ENCODE measurements at regions not wholly inside any gene's neighbourhood (a gene's known extent, or its start where the extent isn't known, plus 50 kb on each side); places are given as distances from the start of the nearest gene placed in this dataset.

DNA sequence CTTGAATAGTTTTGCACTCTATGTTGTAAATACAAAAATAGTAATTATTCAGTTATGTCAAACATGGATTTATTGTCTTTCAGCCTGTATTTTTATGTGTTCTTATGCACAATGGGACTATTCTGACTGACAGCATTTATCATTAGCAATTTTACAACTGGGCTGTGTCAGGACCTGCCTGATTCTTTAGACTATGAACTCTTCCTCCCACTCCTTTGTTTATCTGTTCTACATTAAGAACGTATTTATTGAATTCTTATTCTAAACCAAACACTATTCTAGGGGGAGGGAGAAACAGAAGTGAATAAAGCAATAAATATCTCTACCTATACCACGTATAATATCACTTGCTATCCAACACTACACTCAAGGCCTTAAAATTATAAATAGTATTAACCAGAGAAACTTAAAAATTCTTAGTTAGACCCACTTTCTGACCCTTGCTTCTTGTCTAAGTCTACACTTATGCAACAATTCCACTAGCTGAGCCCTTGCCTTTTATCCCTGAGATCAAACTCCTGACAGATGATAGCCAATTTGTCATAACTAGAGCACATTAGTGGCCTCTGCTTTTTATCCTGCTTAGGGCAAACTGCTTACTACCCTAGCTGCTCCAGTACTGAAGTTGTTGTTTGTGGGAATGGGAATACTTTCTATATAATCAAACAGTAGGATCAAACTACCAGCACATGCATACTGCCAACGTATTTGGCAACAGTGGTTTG lies 494.3 kb downstream of the BRINP3 start:
- TF ChIP-seq, protein P1, sequence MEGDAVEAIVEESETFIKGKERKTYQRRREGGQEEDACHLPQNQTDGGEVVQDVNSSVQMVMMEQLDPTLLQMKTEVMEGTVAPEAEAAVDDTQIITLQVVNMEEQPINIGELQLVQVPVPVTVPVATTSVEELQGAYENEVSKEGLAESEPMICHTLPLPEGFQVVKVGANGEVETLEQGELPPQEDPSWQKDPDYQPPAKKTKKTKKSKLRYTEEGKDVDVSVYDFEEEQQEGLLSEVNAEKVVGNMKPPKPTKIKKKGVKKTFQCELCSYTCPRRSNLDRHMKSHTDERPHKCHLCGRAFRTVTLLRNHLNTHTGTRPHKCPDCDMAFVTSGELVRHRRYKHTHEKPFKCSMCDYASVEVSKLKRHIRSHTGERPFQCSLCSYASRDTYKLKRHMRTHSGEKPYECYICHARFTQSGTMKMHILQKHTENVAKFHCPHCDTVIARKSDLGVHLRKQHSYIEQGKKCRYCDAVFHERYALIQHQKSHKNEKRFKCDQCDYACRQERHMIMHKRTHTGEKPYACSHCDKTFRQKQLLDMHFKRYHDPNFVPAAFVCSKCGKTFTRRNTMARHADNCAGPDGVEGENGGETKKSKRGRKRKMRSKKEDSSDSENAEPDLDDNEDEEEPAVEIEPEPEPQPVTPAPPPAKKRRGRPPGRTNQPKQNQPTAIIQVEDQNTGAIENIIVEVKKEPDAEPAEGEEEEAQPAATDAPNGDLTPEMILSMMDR (IDR thresholded peaks at IDR 0.05; ENCODE audit: borderline replicate concordance, extremely low read depth, insufficient read depth) = no peak
- H3K9me3 ChIP-seq (ENCODE audit: control insufficient read depth in 2 of 3, insufficient read depth in 1 of 3, low read length in 3 of 3) = peaks cover 0 to 3% (median 0%) of the 10 kb centered on the region in 3 donors
- no peak overlapping the region for H3K4me3 ChIP-seq (ENCODE audit: low read length in 3 of 3)
- intact Hi-C loops (cut with DNase I) = no loop called here
- H3K9ac ChIP-seq (ENCODE audit: low read length in 3 of 3) = no peak overlapping the region
- no peaks in the 10 kb centered on the region for H3K36me3 ChIP-seq (ENCODE audit: control insufficient read depth in 2 of 3, insufficient read depth in 3 of 3, low read length in 3 of 3)
- FAIRE-seq (no peak), DNase-seq (no peak)
- no peaks in the 10 kb centered on the region for H3K27me3 ChIP-seq (ENCODE audit: control insufficient read depth, insufficient read depth, low read length)
- H3K27ac ChIP-seq (ENCODE audit: low read depth in 2 of 2, low read length in 2 of 2) = no peak overlapping the region
- H3K4me1 ChIP-seq (ENCODE audit: control insufficient read depth in 2 of 3, insufficient read depth in 2 of 3, low read depth in 1 of 3, low read length in 3 of 3) = no peaks in the 10 kb centered on the region

DNA sequence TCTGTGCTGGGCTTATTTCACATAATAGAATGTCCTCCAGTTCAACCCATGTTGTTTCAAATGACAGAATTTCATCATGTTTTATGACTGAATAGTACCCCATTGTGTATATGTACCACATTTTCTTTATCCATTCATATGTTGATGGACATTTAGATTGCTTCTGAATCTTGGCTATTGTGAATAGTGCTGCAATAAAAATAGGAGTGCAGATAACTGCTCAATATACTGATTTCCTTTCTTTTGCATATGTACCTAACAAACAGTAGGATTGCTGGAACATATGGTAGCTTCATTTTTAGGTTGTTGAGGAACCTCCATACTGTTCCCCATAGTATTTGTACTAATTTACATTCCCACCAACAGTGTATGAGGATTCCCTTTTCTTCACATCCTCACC lies 491.1 kb downstream of the BRINP3 start:
- TF ChIP-seq, protein P1 (IDR thresholded peaks at IDR 0.05; ENCODE audit: borderline replicate concordance, extremely low read depth, insufficient read depth) = no peak
- no peaks in the 10 kb centered on the region for H3K36me3 ChIP-seq (ENCODE audit: control insufficient read depth in 2 of 3, insufficient read depth in 3 of 3, low read length in 3 of 3)
- intact Hi-C loops (cut with DNase I) = no loop called here
- no peaks in the 10 kb centered on the region for H3K27me3 ChIP-seq (ENCODE audit: control insufficient read depth, insufficient read depth, low read length)
- no peak overlapping the region for H3K9ac ChIP-seq (ENCODE audit: low read length in 3 of 3)
- no peaks in the 10 kb centered on the region for H3K4me1 ChIP-seq (ENCODE audit: control insufficient read depth in 2 of 3, insufficient read depth in 2 of 3, low read depth in 1 of 3, low read length in 3 of 3)
- no peak overlapping the region for H3K4me3 ChIP-seq (ENCODE audit: low read length in 3 of 3)
- no peak overlapping the region for H3K27ac ChIP-seq (ENCODE audit: low read depth in 2 of 2, low read length in 2 of 2)
- FAIRE-seq (no peak), DNase-seq (no peak)
- H3K9me3 ChIP-seq (ENCODE audit: control insufficient read depth in 2 of 3, insufficient read depth in 1 of 3, low read length in 3 of 3) = peaks cover 0 to under 1% (median 0%) of the 10 kb centered on the region in 3 donors

DNA sequence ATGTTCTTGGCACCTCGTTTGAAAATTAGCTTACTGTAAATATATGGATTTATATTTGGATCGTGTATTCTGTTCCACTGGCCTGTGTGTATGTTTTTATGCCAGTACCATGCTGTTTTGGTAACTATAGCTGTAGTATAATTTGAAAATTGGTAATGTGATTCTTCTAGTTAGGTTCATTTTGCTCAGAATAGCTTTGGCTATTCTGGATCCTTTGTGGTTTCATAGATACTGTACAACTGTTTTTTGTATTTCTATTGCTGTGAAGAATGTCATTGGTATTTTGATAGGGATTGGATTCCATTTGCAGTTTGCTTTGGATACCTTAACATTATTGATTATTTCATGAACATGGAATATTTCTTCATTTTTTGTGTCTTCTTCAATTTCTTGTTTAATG lies 490.2 kb downstream of the BRINP3 start:
- FAIRE-seq (no peak), DNase-seq (no peak)
- Histone ChIP-seq H3K27ac (ENCODE audit: low read depth in 2 of 2, low read length in 2 of 2) (no peak overlapping the region), H3K36me3 (ENCODE audit: control insufficient read depth in 2 of 3, insufficient read depth in 3 of 3, low read length in 3 of 3) (no peaks in the 10 kb centered on the region), H3K4me1 (ENCODE audit: control insufficient read depth in 2 of 3, insufficient read depth in 2 of 3, low read depth in 1 of 3, low read length in 3 of 3) (no peaks in the 10 kb centered on the region), H3K9ac (ENCODE audit: low read length in 3 of 3) (no peak overlapping the region), H3K27me3 (ENCODE audit: control insufficient read depth, insufficient read depth, low read length) (no peaks in the 10 kb centered on the region), H3K4me3 (ENCODE audit: low read length in 3 of 3) (no peak overlapping the region), H3K9me3 (ENCODE audit: control insufficient read depth in 2 of 3, insufficient read depth in 1 of 3, low read length in 3 of 3) (no peaks in the 10 kb centered on the region)
- TF ChIP-seq, protein P1 (IDR thresholded peaks at IDR 0.05; ENCODE audit: borderline replicate concordance, extremely low read depth, insufficient read depth) = no peak
- intact Hi-C loops (cut with DNase I) = no loop called here

DNA sequence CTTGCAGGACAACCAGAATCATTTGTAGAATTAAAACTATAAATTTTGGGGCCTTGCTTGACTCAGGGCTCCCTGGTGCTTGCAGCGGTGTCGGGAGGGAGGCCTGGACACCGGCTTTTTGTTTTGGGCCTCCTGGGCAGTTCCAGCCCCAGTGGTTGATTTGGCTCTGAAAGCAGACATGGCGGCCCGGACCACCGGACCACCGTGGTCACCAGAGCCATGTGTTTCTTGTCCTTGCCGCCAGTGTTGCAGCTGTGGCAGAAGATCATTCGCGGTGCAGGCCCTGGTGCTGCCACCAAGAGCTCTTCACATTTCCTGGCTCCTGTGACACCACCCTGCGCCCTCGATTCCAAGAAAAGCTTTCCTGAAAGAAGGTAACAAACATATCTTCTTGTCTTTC lies 484.8 kb downstream of the BRINP3 start:
- Histone ChIP-seq H3K27me3 (ENCODE audit: control insufficient read depth, insufficient read depth, low read length) (no peaks in the 10 kb centered on the region), H3K4me3 (ENCODE audit: low read length in 3 of 3) (no peak overlapping the region), H3K4me1 (ENCODE audit: control insufficient read depth in 2 of 3, insufficient read depth in 2 of 3, low read depth in 1 of 3, low read length in 3 of 3) (no peaks in the 10 kb centered on the region), H3K9ac (ENCODE audit: low read length in 3 of 3) (no peak overlapping the region), H3K27ac (ENCODE audit: low read depth in 2 of 2, low read length in 2 of 2) (no peak overlapping the region), H3K9me3 (ENCODE audit: control insufficient read depth in 2 of 3, insufficient read depth in 1 of 3, low read length in 3 of 3) (no peaks in the 10 kb centered on the region), H3K36me3 (ENCODE audit: control insufficient read depth in 2 of 3, insufficient read depth in 3 of 3, low read length in 3 of 3) (no peaks in the 10 kb centered on the region)
- TF ChIP-seq, protein P1 (IDR thresholded peaks at IDR 0.05; ENCODE audit: borderline replicate concordance, extremely low read depth, insufficient read depth) = no peak
- intact Hi-C loops (cut with DNase I) = no loop called here
- FAIRE-seq (no peak), DNase-seq (no peak)
